Spleen (tissue), 11 donors: ENCODE measurements at regions not wholly inside any gene's neighbourhood (a gene's known extent, or its start where the extent isn't known, plus 50 kb on each side); places are given as distances from the start of the nearest gene placed in this dataset.

ENCODE experiments used
- DNase-seq: peaks from one replicate; pipeline ENCODE4 v3.0.0-alpha.2; 2020
- H3K27ac ChIP-seq, 8 donors: fragments of 200-600 bp; sonication (generic) in 7 of 8; 1 replicate in 4 of 8; 2 replicates in 4 of 8; pipeline versions ENCODE4 v1.5.0 to v1.8.0; 2016 to 2021; ENCODE audit warnings: inconsistent platforms in 4 of 8, mild to moderate bottlenecking in 4 of 8, moderate library complexity in 1 of 8
- H3K27me3 ChIP-seq, 7 donors: fragments of 200-600 bp; sonication (generic) in 6 of 7; replicated peaks in 1 of 7; 1 replicate in 4 of 7; 2 replicates in 3 of 7; pipeline versions ENCODE4 v1.5.0 to v1.8.0; 2016 to 2021; ENCODE audit warnings: inconsistent platforms in 3 of 7, mild to moderate bottlenecking in 1 of 7
- H3K36me3 ChIP-seq, 6 donors: fragments of 200-600 bp; sonication (generic) in 5 of 6; 1 replicate in 4 of 6; 2 replicates in 2 of 6; pipeline versions ENCODE4 v1.5.0 to v1.8.0; 2016 to 2021; ENCODE audit warnings: inconsistent platforms in 2 of 6
- H3K4me1 ChIP-seq, 6 donors: fragments of 200-600 bp; sonication (generic) in 5 of 6; 1 replicate in 3 of 6; 2 replicates in 3 of 6; pipeline versions ENCODE4 v1.5.0 to v1.8.0; 2016 to 2021; ENCODE audit warnings: inconsistent platforms in 3 of 6
- H3K4me3 ChIP-seq, 8 donors: fragments of 200-600 bp; sonication (generic) in 7 of 8; 1 replicate in 4 of 8; 2 replicates in 4 of 8; pipeline versions ENCODE4 v1.5.0 to v1.8.0; 2016 to 2021; ENCODE audit warnings: inconsistent platforms in 4 of 8, mild to moderate bottlenecking in 4 of 8, moderate library complexity in 2 of 8
- H3K9me3 ChIP-seq, 8 donors: fragments of 200-600 bp; sonication (generic) in 7 of 8; 1 replicate in 4 of 8; 2 replicates in 4 of 8; pipeline versions ENCODE4 v1.5.0 to v1.8.0; 2016 to 2021; ENCODE audit warnings: inconsistent platforms in 4 of 8
- CTCF ChIP-seq, 11 experiments: fragments of 200-600 bp in 7 of 11; fragments of 450-650 bp in 4 of 11; sonication (generic) in 4 of 11; IDR thresholded peaks in 8 of 11; conservative IDR thresholded peaks in 3 of 11; 1 replicate in 7 of 11; 2 replicates in 4 of 11; pipeline versions ENCODE4 v1.4.0 to v1.8.0; 2016 to 2021; ENCODE audit warnings: antibody characterized with exemption in 11 of 11, inconsistent platforms in 4 of 11, mild to moderate bottlenecking in 1 of 11
- POLR2A ChIP-seq, 3 donors: fragments of 450-650 bp; IDR thresholded peaks; one replicate each; pipeline ENCODE4 v1.5.1; 2017; ENCODE audit warnings: antibody characterized with exemption in 3 of 3, mild to moderate bottlenecking in 1 of 3
- POLR2AphosphoS5 ChIP-seq, 3 donors: sonication (generic); formaldehyde crosslinking; IDR thresholded peaks; one replicate each; pipeline ENCODE4 v1.5.1; 2017; ENCODE audit warnings: antibody characterized with exemption in 3 of 3
- WGBS, 5 donors: extraction: QIAGEN DNeasy Blood & Tissue Kit in 3 of 5; methylation state at CpG; one replicate each; pipeline versions ENCODE4 v1.1.5 to v1.1.7; 2013 to 2018; 5-methylcytosine and 5-hydroxymethylcytosine counted together
- intact Hi-C: fragments of 100-400 bp; cut with DNase I; formaldehyde crosslinking; loops from one replicate; pipeline ENCODE4 v1.15.0; 2023; ENCODE audit warnings: low total_unique reads
- donor health status: healthy with polysubstance abuse.
- donor health status: DM: no; HTN: no; CAD: no; lungs with moderate emphysema.
- donor health status: DM: no; HTN: no; CAD: no.
- donor health status: Bipolar disorder and iron deficiency.
- donor health status: healthy.
- donor health status: DM: no; HTN: no; CAD: no.
- donor health status: DM: yes; HTN: yes; CAD: no.

- no peaks in the 10 kb centered on the region for H3K4me1 ChIP-seq
- no peaks in the 10 kb centered on the region for H3K9me3 ChIP-seq
- WGBS, 5 donors, result 82 to 95% (median 91%) methylated on average over 7 of the region's 7 CpGs
- no peaks in the 10 kb centered on the region for H3K36me3 ChIP-seq
- H3K27me3 ChIP-seq, result no peaks in the 10 kb centered on the region
- no peak overlapping the region for H3K27ac ChIP-seq
- intact Hi-C loops, result no loop called here
- TF ChIP-seq POLR2AphosphoS5 (IDR thresholded peaks at IDR 0.05) (no peak), CTCF (IDR thresholded peaks at IDR 0.05 in 8 of 11, conservative IDR thresholded peaks at IDR 0.05 in 3 of 11) (no peak), POLR2A (IDR thresholded peaks at IDR 0.05) (no peak)
- no peak overlapping the region for H3K4me3 ChIP-seq
- DNase-seq, result no peak
These were observed 486.0 kb upstream of the MKI67 start for GRCh38 chr10:128612195-128612594.

GRCh38 chr10:128612631-128613030 lies 486.4 kb upstream of the MKI67 start:
- WGBS, 5 donors, result 84 to 89% (median 84%) methylated on average over 9 of the region's 9 CpGs
- Histone ChIP-seq H3K36me3 (no peaks in the 10 kb centered on the region), H3K4me1 (no peaks in the 10 kb centered on the region), H3K9me3 (no peaks in the 10 kb centered on the region), H3K27me3 (no peaks in the 10 kb centered on the region), H3K27ac (no peak overlapping the region), H3K4me3 (no peak overlapping the region)
- no peak for TF ChIP-seq POLR2AphosphoS5 (IDR thresholded peaks at IDR 0.05)
- no peak for TF ChIP-seq POLR2A (IDR thresholded peaks at IDR 0.05)
- TF ChIP-seq CTCF (IDR thresholded peaks at IDR 0.05 in 8 of 11, conservative IDR thresholded peaks at IDR 0.05 in 3 of 11), result no peak
- intact Hi-C loops, result no loop called here
- no peak for DNase-seq

GRCh38 chr10:128614016-128614605 lies 487.9 kb upstream of the MKI67 start:
- WGBS, 5 donors, result 71 to 90% (median 79%) methylated on average over 11 of the region's 11 CpGs
- Histone ChIP-seq H3K9me3 (no peaks in the 10 kb centered on the region), H3K27ac (no peak overlapping the region), H3K27me3 (no peaks in the 10 kb centered on the region), H3K36me3 (no peaks in the 10 kb centered on the region), H3K4me3 (no peak overlapping the region), H3K4me1 (no peaks in the 10 kb centered on the region)
- no peak for DNase-seq
- intact Hi-C loops, result no loop called here
- TF ChIP-seq POLR2A (IDR thresholded peaks at IDR 0.05) (no peak), CTCF (IDR thresholded peaks at IDR 0.05 in 8 of 11, conservative IDR thresholded peaks at IDR 0.05 in 3 of 11) (no peak), POLR2AphosphoS5 (IDR thresholded peaks at IDR 0.05) (no peak)

GRCh38 chr10:128614802-128615553 lies 488.8 kb upstream of the MKI67 start:
- H3K4me1 ChIP-seq, result no peaks in the 10 kb centered on the region
- H3K27ac ChIP-seq, result no peak overlapping the region
- H3K4me3 ChIP-seq, result no peak overlapping the region
- TF ChIP-seq POLR2AphosphoS5 (IDR thresholded peaks at IDR 0.05), result no peak
- no peak for TF ChIP-seq CTCF (IDR thresholded peaks at IDR 0.05 in 8 of 11, conservative IDR thresholded peaks at IDR 0.05 in 3 of 11)
- TF ChIP-seq POLR2A (IDR thresholded peaks at IDR 0.05), result no peak
- intact Hi-C loops, result no loop called here
- no peaks in the 10 kb centered on the region for H3K27me3 ChIP-seq
- WGBS, 5 donors, result 64 to 81% (median 69%) methylated on average over 5 of the region's 5 CpGs
- DNase-seq, result no peak
- H3K9me3 ChIP-seq, result no peaks in the 10 kb centered on the region
- H3K36me3 ChIP-seq, result no peaks in the 10 kb centered on the region
